CD4-positive, alpha-beta T cell (primary cell): ENCODE measurements at regions not wholly inside any gene's neighbourhood (a gene's known extent, or its start where the extent isn't known, plus 50 kb on each side); places are given as distances from the start of the nearest gene placed in this dataset.
"Not testable (repeated sequence)": the region's sequence is repeated elsewhere in the genome, so short reads cannot be mapped to it uniquely, and the experiment has no call there.

Experiments
- ATAC-seq: fragments of 200-7000 bp; cut with Tn5 transposase; one replicate; pipeline ENCODE4 v1.10.0; 2022; ENCODE audit warnings: mild to moderate bottlenecking; ENCODE audit not compliant: poor library complexity
- CTCF ChIA-PET: fragments of 350-600 bp; sonication (Branson Sonifier 250); formaldehyde crosslinking; loops from one replicate; lab custom pipeline; 2021; ENCODE audit warnings: antibody characterized with exemption, inconsistent platforms; lab: Charles Lee
- POLR2A ChIA-PET: fragments of 350-600 bp; sonication (Branson Sonifier 250); formaldehyde crosslinking; loops from one replicate; lab custom pipeline; 2021; ENCODE audit warnings: antibody characterized with exemption, inconsistent platforms; lab: Charles Lee
- DNase-seq, 14 experiments: peaks; one replicate each; pipeline ENCODE4 v3.0.0-alpha.2; 2013 to 2020; ENCODE audit warnings: mixed read lengths in 2 of 14
- H3K27ac ChIP-seq, 2 donors: one replicate each; pipeline versions ENCODE4 v1.5.1 to v1.7.0; 2013; ENCODE audit warnings: low read length in 2 of 2, low read depth in 1 of 2, mild to moderate bottlenecking in 1 of 2
- H3K27me3 ChIP-seq, 2 experiments: 1 replicate in 1 of 2; 2 replicates in 1 of 2; pipeline versions ENCODE4 v1.6.1 to v1.7.0; 2013; ENCODE audit warnings: low read length in 2 of 2, control low read depth in 1 of 2, mild to moderate bottlenecking in 1 of 2, moderate library complexity in 1 of 2; ENCODE audit not compliant: insufficient read depth in 2 of 2, control insufficient read depth in 1 of 2
- H3K36me3 ChIP-seq: one replicate; pipeline ENCODE4 v1.6.1; 2013; ENCODE audit warnings: low read length, control low read depth; ENCODE audit not compliant: insufficient read depth
- H3K4me1 ChIP-seq: one replicate; pipeline ENCODE4 v1.6.1; 2013; ENCODE audit warnings: low read length, control low read depth; ENCODE audit not compliant: insufficient read depth
- H3K4me3 ChIP-seq: one replicate; pipeline ENCODE4 v1.5.1; 2013; ENCODE audit warnings: mild to moderate bottlenecking, low read length, moderate library complexity
- H3K9me3 ChIP-seq, 2 experiments: 1 replicate in 1 of 2; 2 replicates in 1 of 2; pipeline versions ENCODE4 v1.6.1 to v1.7.0; 2013; ENCODE audit warnings: low read length in 2 of 2, mild to moderate bottlenecking in 2 of 2, control low read depth in 1 of 2, moderate library complexity in 1 of 2; ENCODE audit not compliant: control insufficient read depth in 1 of 2, insufficient read depth in 1 of 2
- H3K27ac Mint-ChIP-seq: one replicate; pipeline ENCODE4 v1.8.0; 2020; ENCODE audit warnings: mixed read lengths
- H3K27me3 Mint-ChIP-seq: one replicate; pipeline ENCODE4 v1.8.0; 2021; ENCODE audit warnings: mixed read lengths
- H3K36me3 Mint-ChIP-seq: one replicate; pipeline ENCODE4 v1.8.0; 2021; ENCODE audit warnings: low read depth, mixed read lengths
- H3K4me1 Mint-ChIP-seq: one replicate; pipeline ENCODE4 v1.8.0; 2021; ENCODE audit warnings: low read depth, mixed read lengths
- H3K4me3 Mint-ChIP-seq: one replicate; pipeline ENCODE4 v1.8.0; 2020; ENCODE audit warnings: mild to moderate bottlenecking, mixed read lengths
- H3K9me3 Mint-ChIP-seq: one replicate; pipeline ENCODE4 v1.8.0; 2020; ENCODE audit warnings: mixed read lengths
- CTCF ChIP-seq: fragments of 200-600 bp; IDR thresholded peaks from one replicate; pipeline ENCODE4 v1.8.0; 2022; ENCODE audit warnings: antibody characterized with exemption, mild to moderate bottlenecking
- intact Hi-C, 2 experiments: fragments of 100-400 bp; cut with DNase I in 1 of 2; cut with micrococcal nuclease in 1 of 2; formaldehyde crosslinking; loops; one replicate each; pipeline versions ENCODE4 v1.15.1 to v1.9.0; 2023 to 2025; cut with DNase I, micrococcal nuclease

GRCh38 chrX:114272096-114272686 lies 311.7 kb upstream of the HTR2C start:
- no peak for TF ChIP-seq CTCF
- Mint-ChIP-seq H3K36me3 (no peaks in the 10 kb centered on the region), H3K27ac (no peak overlapping the region), H3K27me3 (no peaks in the 10 kb centered on the region), H3K9me3 (no peaks in the 10 kb centered on the region), H3K4me1 (no peaks in the 10 kb centered on the region), H3K4me3 (no peak overlapping the region)
- POLR2A ChIA-PET, result no interaction called here
- Histone ChIP-seq H3K4me3 (no peak overlapping the region), H3K36me3 (no peaks in the 10 kb centered on the region), H3K4me1 (no peaks in the 10 kb centered on the region), H3K27me3 (no peaks in the 10 kb centered on the region), H3K27ac (no peak overlapping the region), H3K9me3 (peaks cover 0 to 4% of the 10 kb centered on the region in 2 experiments)
- ATAC-seq, result no peak
- intact Hi-C loops, result no loop called here
- CTCF ChIA-PET, result no interaction called here
- DNase-seq, result no peak

GRCh38 chrX:114270371-114270770 lies 313.5 kb upstream of the HTR2C start:
- H3K27ac Mint-ChIP-seq, H3K36me3 ChIP-seq, H3K4me3 ChIP-seq, H3K27ac ChIP-seq, POLR2A ChIA-PET, H3K36me3 Mint-ChIP-seq, H3K4me1 ChIP-seq, H3K4me1 Mint-ChIP-seq, DNase-seq, H3K9me3 ChIP-seq, H3K4me3 Mint-ChIP-seq, H3K27me3 Mint-ChIP-seq, H3K9me3 Mint-ChIP-seq, intact Hi-C loops, CTCF ChIA-PET, ATAC-seq, H3K27me3 ChIP-seq: not testable (repeated sequence)

- no peaks in the 10 kb centered on the region for H3K4me1 Mint-ChIP-seq
- no peak overlapping the region for H3K4me3 Mint-ChIP-seq
- no peak overlapping the region for H3K27ac ChIP-seq
- no peaks in the 10 kb centered on the region for H3K36me3 Mint-ChIP-seq
- H3K4me3 ChIP-seq, result no peak overlapping the region
- no peak for TF ChIP-seq CTCF
- intact Hi-C loops, result no loop called here
- no peaks in the 10 kb centered on the region for H3K9me3 ChIP-seq
- ChIA-PET POLR2A (no interaction called here), CTCF (no interaction called here)
- H3K4me1 ChIP-seq, result no peaks in the 10 kb centered on the region
- no peaks in the 10 kb centered on the region for H3K27me3 Mint-ChIP-seq
- H3K9me3 Mint-ChIP-seq, result no peaks in the 10 kb centered on the region
- ATAC-seq (no peak), DNase-seq (no peak)
- H3K27me3 ChIP-seq, result no peaks in the 10 kb centered on the region
- no peak overlapping the region for H3K27ac Mint-ChIP-seq
- no peaks in the 10 kb centered on the region for H3K36me3 ChIP-seq
Measured at GRCh38 chrX:114268643-114269042, 315.2 kb upstream of the HTR2C start.

GRCh38 chrX:114267142-114267541 lies 316.7 kb upstream of the HTR2C start:
- H3K27ac ChIP-seq, result no peak overlapping the region
- no peak overlapping the region for H3K4me3 Mint-ChIP-seq
- CTCF ChIA-PET, result no interaction called here
- TF ChIP-seq CTCF, result no peak
- H3K27me3 ChIP-seq, result no peaks in the 10 kb centered on the region
- no peaks in the 10 kb centered on the region for H3K36me3 Mint-ChIP-seq
- ATAC-seq (no peak), DNase-seq (no peak)
- H3K27me3 Mint-ChIP-seq, result no peaks in the 10 kb centered on the region
- intact Hi-C loops, result no loop called here
- POLR2A ChIA-PET, result no interaction called here
- H3K9me3 Mint-ChIP-seq, result no peaks in the 10 kb centered on the region
- no peaks in the 10 kb centered on the region for H3K9me3 ChIP-seq
- no peaks in the 10 kb centered on the region for H3K4me1 ChIP-seq
- H3K27ac Mint-ChIP-seq, result no peak overlapping the region
- no peak overlapping the region for H3K4me3 ChIP-seq
- no peaks in the 10 kb centered on the region for H3K4me1 Mint-ChIP-seq
- no peaks in the 10 kb centered on the region for H3K36me3 ChIP-seq
